NCI-H1092 treated with DMSO at 0.1 percent for 48 hours (cell line): ENCODE measurements at regions not wholly inside any gene's neighbourhood (a gene's known extent, or its start where the extent isn't known, plus 50 kb on each side); places are given as distances from the start of the nearest gene placed in this dataset.

Experiments
- DNase-seq: peaks from one replicate; lab custom pipeline; 2025; lab: John Stamatoyannopoulos, UW

DNA sequence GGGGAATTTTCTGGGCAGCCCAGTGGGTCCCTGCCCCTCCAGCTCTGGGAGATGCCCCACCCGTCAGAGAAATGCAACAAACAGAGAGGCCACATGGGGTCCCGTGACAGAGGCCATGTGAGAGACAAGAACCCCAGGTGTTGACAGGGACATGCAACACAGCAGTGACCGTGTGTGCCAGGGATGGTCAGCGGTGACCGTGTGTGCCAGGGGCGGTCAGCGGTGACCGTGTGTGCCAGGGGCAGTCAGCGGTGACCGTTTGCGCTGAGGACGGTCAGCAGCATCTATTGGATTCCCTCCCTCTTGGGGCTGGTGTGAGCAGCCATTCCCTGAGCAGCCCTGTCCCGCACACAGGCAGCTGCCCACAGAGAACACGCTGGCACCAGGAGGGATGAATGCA lies 146.6 kb upstream of the OTOS start:
- DNase-seq: no peak

DNA sequence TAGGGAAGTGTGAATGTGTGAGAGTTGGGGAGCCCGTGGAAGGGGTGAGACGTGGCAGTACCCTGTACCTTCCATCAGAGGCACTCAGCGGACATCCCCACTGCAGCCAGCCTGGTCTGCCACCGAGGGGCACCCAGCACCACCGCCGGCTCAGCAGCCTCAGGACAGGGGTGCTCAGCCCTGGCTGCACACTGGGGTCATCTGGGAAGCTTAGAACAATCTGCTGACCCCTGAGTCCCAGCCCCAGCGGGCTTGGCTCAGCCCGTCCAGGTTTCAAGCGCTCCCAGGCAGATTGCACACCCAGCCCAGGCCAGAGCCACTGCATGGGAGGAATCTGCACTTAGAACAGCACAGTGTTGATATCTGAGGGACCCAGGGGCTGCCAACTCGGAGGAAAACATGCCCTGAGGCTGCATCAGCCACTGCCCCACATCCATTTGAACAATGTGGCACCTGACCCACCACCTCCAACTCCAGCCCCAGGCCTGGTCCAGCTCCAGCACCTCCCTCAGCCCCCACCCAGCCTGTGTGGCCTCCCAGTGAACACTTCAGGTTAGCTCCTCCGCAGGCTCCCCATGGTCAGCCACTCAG lies 147.1 kb upstream of the OTOS start:
- no peak for DNase-seq

DNA sequence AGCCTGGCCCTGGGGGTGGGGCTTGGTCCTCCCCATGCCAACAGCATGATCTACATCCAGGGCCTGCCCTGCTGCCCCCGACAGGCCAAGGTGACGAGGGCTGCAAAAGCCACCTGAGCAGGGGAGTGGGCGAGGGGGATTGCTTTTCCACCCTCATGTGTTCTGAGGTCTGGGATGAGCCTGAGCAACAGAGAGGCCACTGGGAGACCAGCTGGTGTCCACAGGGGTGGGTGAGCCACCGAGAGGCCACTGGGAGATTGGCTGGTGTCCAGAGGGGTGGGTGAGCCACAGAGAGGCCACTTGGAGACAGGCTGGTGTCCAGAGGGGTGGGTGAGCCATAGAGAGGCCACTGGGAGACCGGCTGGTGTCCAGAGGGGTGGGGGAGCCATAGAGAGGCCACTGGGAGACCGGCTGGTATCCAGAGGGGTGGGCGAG lies 147.4 kb upstream of the GPC1 start:
- no peak for DNase-seq

DNA sequence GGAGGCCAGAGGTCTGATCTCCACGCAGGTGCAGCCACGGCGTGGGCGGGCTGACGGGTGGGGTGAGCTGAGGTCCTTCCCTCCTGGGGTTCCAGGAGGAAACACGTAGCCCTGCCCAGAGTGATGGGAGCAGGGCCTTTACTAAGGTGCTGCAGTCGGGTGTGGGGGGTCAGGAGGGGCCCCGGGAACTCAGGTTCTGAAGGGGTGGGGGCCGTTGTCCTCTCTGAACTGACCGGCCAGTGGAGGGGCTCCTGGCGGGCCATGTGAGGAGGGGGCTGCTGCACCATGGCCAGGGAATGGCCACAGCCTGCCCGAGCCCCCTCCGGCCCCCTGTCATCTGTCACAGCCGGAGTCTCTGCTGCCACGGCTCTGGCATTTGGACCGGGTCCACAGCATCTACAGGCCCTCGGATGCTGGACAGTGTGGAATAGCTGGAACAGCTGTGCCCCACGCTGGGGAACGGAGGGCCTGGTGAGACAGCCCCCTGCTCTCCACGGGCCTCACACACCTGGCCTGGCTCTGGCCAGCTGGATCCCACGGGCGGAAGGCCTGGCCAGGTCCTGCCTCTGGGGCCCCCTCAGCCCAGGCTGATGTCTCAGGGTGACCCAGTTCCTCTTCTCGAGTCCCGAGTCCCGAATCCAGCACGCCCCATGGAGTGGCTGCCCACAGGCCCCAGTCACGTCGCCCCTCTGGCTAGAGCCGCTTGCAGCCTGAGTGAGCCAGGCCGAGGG lies 145.6 kb upstream of the GPC1 start:
- DNase-seq: no peak

DNA sequence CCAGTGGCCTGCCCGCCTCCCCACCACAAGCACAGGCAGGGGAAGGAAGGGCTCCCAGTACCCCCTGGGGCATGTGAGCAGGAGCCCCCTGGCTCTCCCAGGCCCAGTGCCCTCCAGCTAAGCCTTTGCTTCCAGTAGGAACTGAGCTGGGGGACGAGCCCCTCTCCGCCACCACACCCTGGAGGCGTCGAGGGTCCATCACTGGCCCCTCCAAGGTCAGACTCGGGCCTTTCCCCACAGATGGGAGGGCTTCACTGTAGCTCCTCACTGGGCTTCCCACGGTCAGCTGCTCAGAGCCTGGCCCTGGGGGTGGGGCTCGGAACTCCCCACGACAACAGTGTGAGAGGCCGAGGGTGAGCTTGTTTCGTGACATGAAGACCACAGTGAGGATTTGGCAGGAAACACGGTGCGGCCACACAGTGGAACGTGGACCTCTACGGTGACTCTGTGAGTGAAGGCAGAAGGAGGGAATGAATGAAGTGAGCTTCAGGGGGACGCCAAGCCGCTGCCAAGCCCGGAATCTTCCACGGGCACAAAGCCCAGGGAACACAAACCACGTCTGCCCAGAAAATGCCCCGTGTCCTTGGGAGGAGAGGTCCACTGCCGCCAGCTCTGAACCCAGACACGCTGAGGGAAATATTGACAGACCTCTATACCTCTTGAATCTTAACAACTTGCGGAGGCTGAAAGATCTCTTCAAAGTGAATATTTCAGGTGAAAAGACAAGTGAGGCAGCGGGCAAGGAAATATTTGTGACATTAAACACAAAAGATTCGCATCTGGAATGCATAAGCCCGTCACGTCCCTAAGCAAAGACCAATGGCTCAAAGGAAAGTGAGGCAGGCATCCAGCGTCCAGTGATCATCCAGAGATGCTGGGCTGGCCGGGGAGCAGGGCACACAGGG lies 144.8 kb upstream of the GPC1 start:
- no peak for DNase-seq

DNA sequence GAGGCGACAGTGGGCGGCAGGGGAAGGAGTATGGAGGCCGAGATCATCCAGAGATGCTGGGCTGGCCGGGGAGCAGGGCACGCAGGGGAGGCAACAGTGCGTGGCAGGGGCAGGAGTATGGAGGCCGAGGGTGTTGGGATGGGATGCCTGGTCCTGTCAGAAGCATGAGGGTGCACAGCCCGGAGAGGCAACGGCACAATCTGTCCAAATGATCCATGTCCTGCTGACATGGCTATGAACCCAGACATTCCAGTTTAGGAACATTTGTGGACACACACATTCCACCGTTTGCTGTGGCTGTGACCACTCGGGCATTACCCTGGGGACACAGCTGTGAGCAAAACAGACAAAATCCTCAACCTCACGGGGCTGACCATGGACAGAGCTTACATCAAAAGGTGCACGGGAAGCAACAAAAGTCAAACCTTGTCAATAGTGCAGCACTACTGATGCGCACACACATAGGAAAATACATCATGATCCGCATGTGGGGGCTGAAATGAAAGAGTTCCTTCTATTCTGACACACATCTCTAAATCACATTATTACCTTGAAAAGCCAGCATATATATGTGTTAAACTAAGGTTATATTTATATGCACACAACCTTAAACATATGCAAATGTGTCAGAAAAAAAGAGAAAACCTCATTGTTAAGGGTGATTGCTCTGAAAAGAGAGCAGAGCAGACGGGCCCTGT lies 144.0 kb upstream of the GPC1 start:
- no peak for DNase-seq

DNA sequence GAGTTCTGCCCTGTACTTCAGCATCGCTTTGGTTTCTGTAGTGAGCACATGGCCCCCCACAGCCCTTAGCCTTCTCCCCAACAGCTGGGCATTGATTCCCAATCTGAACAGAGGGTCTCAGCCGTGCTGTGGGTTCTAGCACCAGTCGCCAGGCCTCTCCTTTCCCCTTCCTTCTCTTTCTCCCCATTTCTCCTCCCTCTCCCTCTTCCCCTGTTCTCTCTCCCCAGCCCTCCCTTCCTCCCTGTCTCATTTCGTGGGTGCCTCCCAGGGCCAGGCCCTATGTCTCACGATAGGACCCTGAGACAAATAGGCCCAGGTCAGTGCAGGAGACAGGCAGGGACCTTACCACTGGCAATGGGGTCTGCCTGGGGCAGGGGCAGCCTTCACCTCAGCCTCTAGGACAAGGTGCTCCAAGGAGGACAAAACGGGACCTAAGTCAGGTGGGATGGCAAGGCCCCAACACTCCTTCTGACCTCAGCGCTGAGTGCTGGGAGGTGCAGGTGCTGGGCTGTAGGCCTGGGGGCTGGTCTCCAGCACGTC lies 143.4 kb upstream of the GPC1 start:
- no peak for DNase-seq

DNA sequence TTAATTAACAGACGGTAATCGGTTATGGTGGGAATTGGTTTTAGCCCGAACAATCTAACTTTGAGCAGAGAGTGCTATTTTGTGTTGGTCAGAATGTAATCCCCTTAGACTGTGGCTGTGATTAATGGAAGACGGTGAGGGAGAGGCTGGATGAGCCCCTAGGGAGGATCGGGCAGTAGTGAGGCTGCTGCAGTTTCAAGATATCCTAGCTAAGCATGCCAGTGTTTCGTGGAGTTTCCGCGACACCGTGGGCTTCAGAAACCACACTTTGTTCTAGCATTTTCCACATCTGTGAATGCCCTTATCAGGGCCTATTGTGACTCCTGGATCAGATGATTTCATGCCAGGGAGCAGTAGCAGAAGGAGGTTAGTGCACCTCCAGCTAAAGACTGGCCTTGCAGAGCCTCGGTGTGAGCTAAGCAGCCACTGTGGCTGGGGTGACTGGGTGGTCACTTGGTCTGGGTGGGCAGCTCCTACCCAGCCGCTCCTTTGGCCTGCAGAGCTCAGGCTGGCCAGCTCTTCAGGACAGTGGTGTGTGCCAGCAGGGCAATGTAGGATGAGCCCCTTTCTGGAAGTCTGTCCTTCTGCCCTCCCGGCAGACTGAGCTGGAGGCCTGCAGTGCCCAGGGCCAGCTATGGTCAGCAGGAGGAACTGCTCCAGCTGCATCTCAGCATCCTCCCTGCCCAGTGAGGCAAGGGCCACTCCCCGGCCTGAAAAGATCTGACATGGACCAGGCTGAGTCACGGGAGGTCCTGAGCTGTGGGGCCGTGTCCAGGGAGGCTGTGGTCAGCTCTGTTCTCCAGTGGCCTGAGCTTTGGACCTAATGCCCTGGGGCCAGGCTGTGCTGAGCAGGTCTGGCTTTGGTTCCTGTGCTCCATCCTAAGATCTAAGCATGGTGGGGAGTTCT lies 142.6 kb upstream of the GPC1 start:
- no peak for DNase-seq

DNA sequence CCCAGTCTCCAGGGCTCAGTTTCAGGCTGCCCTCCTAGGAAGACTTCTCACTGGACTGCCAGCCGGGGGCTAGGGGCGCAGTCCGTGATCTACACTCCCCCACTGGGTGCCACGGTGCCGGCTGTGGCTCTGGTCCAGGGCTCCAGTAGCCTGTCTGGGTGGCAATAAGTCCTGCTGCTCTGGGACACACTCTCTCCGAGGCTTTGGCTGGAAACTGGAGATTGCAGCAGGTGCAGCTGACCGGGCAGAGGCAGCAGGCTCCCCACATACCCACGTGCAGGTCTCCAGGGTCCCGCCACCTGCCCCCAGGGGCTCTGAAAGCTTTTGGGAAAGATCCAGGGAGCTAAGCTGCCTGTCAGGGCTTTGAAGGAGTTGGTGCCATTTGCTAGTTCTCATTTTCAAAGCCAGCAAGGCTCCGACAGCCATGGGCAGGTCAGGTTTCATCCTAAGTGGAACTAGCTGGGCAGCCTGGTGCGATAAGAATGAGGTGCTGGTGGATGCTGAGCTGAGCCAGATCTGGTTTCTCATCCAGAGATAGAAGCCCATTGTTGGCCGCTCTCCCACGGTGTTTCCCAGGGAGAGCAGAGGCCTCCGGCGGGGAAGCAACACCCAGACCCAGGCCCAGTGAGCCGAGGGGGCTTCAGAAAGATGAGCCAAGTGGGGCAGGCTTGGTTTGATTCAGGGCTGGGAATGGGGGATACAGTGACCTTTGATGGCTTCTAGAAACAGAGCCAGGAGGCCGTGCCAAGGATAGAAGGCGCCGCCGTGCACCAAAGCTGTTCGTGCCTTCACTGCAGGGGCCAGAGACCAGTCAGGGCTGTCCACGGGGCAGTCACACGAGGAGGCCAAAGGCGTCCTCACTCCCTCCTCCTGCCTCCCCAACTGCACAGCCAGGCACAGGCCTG lies 141.7 kb upstream of the GPC1 start:
- peak; percentile 85 for DNase-seq

DNA sequence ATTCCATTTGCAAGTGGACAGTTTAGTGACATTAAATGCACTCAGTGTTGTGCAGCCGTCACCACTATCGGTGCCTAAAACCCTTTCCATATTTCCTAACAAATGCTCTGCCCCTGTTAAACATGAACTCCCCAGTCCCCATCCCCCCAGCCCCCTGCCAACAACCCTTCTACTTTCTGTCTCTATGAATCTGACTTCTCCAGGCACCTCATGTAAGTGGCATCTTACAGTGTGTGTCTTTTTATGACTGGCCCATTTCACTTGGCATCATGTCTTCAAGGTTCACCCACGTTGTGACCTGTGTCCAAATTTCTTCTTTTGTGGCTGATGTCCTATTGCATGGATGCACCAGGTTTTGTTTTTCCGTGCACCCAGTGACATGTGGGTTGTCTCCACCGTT lies 140.9 kb upstream of the GPC1 start:
- no peak for DNase-seq

DNA sequence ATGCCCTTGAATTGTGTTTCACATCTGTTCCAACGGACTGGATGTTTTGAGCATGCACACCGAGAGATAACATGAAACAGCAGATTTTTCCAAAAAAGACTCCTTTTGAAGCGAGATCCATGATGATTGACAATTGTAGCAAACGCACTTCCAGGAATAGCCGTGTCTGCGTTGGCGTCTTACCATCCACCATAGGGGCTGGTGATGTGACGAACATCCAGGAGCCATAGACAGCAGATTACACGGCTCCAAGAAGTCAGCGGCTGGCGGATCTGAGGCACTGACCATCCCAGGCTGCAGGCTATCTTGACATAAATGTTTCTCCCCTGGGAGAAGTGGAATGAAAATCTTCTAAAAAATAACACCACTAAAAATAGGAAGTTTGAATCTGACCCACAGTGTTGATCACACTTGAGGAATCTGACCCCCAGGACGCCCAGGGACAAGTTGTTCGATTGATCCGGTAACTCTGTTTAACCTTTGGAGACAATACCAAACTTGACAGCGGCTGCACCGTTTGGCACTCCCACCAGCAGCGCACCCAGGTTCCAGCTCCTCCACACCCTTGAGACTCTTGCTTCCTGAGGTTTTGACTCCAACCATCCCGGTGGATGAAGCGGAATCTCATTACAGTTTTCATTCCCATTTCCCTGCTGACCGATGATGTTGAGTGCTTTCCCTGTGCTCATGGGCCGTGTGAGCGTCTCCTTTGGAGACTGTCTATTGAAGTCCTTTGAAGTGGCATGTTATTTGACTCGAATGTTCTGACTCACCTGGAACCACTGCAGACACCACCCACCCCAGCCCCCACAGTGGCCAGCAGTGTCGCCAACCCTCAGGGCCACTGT lies 140.0 kb upstream of the GPC1 start:
- DNase-seq: no peak

DNA sequence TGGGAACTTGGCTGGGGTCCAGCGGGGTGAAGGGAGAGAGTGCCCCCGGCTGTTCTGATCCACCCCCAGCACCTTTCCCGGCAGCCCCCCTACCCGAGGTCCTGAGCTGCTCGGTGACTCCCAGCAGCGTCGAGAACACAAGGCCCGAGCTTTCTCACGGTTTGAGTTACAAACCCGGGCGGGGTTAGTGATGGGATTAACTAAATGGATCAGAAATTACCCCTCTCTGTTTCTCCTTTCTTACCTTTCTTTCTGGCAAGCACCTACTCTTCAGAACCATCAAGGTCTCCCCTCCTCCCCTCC lies 139.4 kb upstream of the GPC1 start:
- DNase-seq: no peak

DNA sequence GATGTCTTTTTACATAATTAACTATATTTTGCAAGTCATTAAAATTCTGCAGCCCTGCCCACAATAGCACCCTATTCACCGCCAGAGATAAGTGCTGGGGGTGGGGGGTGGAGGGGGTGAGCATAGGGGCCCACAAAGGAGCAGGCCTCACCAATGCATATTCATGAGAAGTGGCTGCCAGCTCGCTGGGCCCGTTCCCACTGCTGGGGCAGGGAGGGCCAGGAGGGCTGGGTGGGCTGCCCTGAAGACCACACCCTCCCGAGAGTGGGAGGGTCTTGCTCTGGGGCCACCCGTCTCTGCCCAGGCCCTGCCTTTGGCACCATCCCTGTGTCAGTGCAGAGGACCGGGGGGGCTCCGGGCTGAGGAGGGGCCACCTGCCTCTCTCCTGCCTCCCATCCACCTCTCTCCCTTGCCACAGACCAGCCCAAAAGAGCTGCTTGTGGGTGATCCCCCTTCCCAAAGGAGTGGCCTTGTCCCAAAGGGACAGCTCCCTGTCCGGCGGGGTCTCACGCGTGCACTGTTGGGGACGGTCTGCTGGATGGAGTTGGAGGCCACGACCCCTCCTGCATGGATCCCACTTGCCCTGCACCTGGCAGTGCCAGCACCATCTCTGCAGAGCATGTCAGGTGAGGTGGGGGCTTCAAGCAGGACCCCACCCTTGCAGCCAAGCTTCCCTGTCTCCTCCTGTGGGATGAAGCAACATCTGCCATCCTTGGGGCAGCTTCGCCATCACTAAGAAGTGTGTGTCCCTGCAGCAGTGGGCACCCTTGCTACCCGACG lies 138.8 kb upstream of the GPC1 start:
- DNase-seq: no peak

DNA sequence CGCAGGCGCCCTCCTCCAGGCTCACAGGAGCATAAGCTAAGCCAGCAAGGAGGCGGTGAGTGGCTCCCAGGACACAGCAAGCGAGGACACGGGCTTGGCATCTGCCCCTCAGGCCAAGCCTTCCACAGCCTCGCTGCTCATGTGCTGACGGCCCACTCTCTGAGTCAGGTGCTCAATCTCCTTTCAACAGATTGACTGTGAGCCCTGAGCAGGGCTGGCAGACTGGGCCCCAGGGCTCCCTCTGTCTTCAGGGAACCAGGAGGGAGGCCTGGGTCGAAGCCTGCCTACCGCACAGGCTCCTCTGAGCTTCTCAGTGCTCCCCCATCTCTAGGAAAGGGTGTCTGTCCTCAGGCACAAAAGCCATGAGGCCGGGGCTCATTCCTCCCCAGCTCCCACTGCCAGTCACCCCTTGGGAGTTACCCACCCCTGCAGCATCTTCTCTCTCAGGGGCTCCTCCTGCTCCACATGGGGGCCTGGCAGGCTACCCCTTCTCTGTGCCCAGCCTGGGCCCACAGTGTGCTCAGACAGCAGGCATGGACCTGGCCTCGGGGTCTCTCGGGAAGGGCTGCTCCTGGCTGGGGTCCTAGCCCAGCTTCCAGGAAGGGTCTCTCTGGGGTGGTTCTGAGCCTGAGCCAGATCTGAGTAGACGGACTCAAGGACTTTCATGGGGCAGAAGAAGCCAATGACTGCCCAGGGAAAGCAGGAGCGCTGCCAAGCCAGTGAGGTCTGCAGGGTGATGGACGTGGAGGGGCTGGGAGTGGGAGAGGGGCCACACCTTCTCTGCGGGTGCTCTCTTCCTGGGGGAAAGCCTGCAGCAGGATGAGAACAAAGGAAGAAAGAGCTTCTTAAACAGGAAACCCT lies 138.0 kb upstream of the GPC1 start:
- no peak for DNase-seq

DNA sequence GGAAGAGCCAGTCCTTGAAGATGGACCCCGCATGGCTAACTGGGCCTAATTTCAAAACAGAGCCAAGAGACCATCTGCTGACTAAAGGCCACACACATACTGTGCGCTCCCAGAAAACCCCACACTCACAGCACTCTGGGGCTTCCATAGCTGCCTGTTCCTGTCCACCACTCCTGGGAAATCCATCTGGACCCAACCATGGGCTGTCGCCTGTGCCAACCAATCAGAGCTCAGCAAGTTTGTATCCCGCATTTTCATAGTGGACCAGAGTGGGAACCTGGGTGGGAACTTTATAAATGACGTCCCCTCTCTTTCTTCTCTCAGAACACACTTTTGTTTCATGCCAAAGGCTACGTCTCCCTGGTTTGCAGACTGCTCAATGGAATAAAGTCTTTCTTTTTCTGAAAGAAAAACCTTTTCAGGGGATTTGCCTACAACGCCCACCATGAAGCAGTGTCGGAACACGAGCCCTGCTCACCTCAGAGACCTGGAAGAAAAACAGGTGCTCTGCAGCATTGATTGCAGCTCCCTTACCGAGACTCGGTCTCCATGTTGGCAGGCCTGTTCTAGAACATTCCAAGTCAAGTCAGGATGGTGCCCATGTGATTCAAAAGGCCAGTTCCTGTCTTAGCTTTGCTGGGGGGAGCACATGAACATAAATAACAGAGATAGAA lies 137.2 kb upstream of the GPC1 start:
- no peak for DNase-seq

DNA sequence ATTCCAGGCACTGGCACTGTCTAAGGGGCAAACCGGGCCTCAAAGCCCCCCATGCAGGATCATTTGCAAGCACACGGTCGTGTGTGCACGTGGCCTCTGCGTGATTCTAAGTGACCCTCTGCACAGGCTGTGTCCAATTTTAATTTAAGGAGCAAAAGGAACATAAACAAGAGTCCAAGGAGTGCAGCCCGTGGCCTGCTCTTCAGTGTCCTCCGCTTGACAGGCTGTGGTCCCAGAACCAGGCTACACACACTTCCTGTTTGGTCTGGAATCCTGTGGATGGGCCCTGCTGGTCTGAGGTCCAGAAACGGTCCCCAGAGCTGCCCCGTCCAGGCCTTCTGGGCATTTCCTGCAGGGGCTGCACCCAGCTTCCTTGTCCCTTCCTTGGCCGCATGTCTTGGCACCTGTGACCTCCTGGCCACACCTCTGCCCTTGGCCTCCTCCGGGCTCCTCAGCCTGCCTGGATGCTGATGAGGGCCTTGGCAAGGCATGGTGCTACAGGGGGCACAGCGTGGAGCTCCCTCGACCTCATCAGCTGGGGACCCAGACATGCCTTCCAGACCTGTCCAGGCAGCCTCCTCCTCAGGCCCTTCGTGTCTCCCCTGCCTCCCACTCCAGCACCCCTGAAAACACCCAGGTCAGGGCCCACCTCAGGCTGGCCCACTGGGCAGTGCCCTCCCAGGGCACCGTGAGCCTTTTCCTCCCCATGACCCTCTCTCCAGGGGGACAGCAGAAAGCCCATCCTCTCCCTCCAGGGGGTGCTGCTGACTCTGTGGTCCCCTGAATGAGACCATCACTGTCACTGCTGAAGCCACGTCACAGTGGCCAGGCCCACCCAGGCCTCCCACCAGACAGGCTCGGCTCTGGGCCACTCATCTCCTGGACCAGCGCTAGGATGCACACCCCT lies 136.4 kb upstream of the GPC1 start:
- no peak for DNase-seq
